ENCODE measurements at regions not wholly inside any gene's neighbourhood (a gene's known extent, or its start where the extent isn't known, plus 50 kb on each side); places are given as distances from the start of the nearest gene placed in this dataset.

DNA sequence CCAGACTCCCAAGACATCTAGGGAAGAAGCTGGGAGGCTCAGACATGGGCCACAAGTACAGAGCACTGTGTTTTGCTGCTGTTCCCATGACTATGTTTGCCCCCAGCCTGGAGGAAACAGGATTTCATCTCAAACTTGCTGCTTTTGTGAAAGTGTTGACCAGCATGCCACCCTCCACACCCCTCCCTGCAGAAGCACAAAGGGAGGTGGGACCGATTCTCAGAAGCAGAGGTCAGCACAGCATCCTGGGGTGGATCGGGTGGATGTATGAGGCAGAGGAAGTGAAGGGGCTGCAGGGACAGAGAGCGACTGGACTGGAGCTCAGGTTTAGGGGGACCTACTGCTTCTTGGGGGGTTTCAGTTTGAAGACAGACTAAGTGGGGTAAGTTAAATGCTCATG lies 209.2 kb downstream of the ZNF516 start:
- in situ Hi-C loops (cut with MboI) = no loop called here
- Histone ChIP-seq H3K4me3 (no peak overlapping the region), H3K9me3 (replicated peaks; ENCODE audit: control insufficient read depth, insufficient read depth, low read depth, low read length) (no peaks in the 10 kb centered on the region), H4K20me1 (replicated peaks; ENCODE audit: control insufficient read depth, insufficient read depth, low read length) (no peaks in the 10 kb centered on the region), H3K27me3 (ENCODE audit: control insufficient read depth in 2 of 2, insufficient read depth in 2 of 2, low read length in 2 of 2) (no peaks in the 10 kb centered on the region), H2AFZ (ENCODE audit: low read depth, low read length) (no peak overlapping the region), H3K9me1 (ENCODE audit: control insufficient read depth, insufficient read depth, low read length) (no peaks in the 10 kb centered on the region), H3K9ac (ENCODE audit: insufficient read depth in 1 of 2, low read depth in 2 of 2, low read length in 2 of 2) (no peak overlapping the region), H3K4me2 (ENCODE audit: insufficient read depth, low read length) (no peak overlapping the region), H3K27ac (ENCODE audit: extremely low read depth, low read depth, low read length) (no peak overlapping the region), H3K36me3 (ENCODE audit: control insufficient read depth, insufficient read depth, low read length) (no peaks in the 10 kb centered on the region), H3K4me1 (replicated peaks in 1 of 2; ENCODE audit: control insufficient read depth in 2 of 2, insufficient read depth in 2 of 2, low read length in 2 of 2) (no peaks in the 10 kb centered on the region), H3K79me2 (ENCODE audit: control insufficient read depth, insufficient read depth, low read length) (no peaks in the 10 kb centered on the region)
- FAIRE-seq (no peak), ATAC-seq (no peak), DNase-seq (ENCODE audit: extremely low read depth in 1 of 4, low spot score in 3 of 4) (no peak)
- intact Hi-C loops (cut with micrococcal nuclease) = no loop called here
- TF ChIP-seq GTF2E2 (tag; IDR thresholded peaks at IDR 0.05) (no peak), REST (IDR thresholded peaks at IDR 0.05; ENCODE audit: borderline replicate concordance) (no peak), REST (CRISPR knock-in tag; IDR thresholded peaks at IDR 0.05; ENCODE audit: low read depth) (no peak), TCF7 (IDR thresholded peaks at IDR 0.05; ENCODE audit: borderline replicate concordance) (no peak), HDGF (IDR thresholded peaks at IDR 0.05) (no peak), ZBED1 (IDR thresholded peaks at IDR 0.05) (no peak), HDAC8 (tag; IDR thresholded peaks at IDR 0.05) (no peak), NFYB (IDR thresholded peaks at IDR 0.05; ENCODE audit: extremely low read depth, insufficient read length) (no peak), MAFF (IDR thresholded peaks at IDR 0.05; ENCODE audit: low read length) (no peak)
- TF ChIP-seq, protein P1, sequence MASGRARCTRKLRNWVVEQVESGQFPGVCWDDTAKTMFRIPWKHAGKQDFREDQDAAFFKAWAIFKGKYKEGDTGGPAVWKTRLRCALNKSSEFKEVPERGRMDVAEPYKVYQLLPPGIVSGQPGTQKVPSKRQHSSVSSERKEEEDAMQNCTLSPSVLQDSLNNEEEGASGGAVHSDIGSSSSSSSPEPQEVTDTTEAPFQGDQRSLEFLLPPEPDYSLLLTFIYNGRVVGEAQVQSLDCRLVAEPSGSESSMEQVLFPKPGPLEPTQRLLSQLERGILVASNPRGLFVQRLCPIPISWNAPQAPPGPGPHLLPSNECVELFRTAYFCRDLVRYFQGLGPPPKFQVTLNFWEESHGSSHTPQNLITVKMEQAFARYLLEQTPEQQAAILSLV (tag; IDR thresholded peaks at IDR 0.05) = no peak
- TF ChIP-seq, protein P2, sequence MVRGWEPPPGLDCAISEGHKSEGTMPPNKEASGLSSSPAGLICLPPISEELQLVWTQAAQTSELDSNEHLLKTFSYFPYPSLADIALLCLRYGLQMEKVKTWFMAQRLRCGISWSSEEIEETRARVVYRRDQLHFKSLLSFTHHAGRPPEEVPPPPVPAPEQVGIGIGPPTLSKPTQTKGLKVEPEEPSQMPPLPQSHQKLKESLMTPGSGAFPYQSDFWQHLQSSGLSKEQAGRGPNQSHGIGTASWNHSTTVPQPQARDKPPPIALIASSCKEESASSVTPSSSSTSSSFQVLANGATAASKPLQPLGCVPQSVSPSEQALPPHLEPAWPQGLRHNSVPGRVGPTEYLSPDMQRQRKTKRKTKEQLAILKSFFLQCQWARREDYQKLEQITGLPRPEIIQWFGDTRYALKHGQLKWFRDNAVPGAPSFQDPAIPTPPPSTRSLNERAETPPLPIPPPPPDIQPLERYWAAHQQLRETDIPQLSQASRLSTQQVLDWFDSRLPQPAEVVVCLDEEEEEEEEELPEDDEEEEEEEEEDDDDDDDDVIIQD (CRISPR knock-in tag; IDR thresholded peaks at IDR 0.05) = no peak
- TF ChIP-seq, protein P3, sequence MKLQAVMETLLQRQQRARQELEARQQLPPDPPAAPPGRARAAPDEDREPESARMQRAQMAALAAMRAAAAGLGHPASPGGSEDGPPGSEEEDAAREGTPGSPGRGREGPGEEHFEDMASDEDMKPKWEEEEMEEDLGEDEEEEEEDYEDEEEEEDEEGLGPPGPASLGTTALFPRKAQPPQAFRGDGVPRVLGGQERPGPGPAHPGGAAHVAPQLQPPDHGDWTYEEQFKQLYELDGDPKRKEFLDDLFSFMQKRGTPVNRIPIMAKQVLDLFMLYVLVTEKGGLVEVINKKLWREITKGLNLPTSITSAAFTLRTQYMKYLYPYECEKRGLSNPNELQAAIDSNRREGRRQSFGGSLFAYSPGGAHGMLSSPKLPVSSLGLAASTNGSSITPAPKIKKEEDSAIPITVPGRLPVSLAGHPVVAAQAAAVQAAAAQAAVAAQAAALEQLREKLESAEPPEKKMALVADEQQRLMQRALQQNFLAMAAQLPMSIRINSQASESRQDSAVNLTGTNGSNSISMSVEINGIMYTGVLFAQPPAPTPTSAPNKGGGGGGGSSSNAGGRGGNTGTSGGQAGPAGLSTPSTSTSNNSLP (IDR thresholded peaks at IDR 0.05; ENCODE audit: borderline replicate concordance, low read depth, low read length) = no peak
- BruUV-seq (replicated peaks) = no TSS peak
- WGBS (ENCODE audit: insufficient coverage, low coverage, missing lambda C conversion rate) = 0% methylated on average over 3 of the region's 3 CpGs
- POLR2A ChIA-PET = no interaction called here
- CTCF ChIA-PET (ENCODE audit: low intra/inter-chr PET ratio) = no interaction called here

Data from K562 (cell line).